SK-N-MC (cell line): ENCODE measurements at regions not wholly inside any gene's neighbourhood (a gene's known extent, or its start where the extent isn't known, plus 50 kb on each side); places are given as distances from the start of the nearest gene placed in this dataset.

Experiments
- EZH2 ChIP-seq: fragments of 200-600 bp; sonication (generic); IDR thresholded peaks from one replicate; pipeline ENCODE4 v1.6.1; 2017; ENCODE audit warnings: antibody characterized with exemption
- POLR2AphosphoS5 ChIP-seq: IDR thresholded peaks from 2 replicates; pipeline ENCODE4 v1.6.1; 2012; ENCODE audit warnings: mild to moderate bottlenecking, low read depth, low read length, borderline replicate concordance

DNA sequence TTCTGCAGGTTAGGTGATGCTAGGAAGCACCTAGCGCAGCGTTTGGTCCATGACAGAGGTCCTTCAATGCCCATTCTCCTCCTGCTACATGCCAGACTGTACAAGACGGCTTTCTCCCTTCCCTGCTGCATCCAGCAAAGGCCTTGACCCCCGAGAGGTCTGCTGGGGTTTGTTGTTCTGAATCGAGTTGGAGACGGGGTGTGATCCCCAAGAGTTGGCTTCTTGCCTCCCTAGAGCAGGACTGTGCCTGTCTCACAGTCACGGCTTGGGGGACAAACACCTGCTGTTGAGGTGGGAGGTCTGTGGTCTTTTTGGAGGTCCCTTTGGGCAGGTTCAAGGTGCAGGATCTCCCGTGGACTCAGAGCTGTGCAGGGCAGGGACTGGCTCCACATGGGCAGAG lies 352.3 kb upstream of the B3GAT1 start:
- TF ChIP-seq POLR2AphosphoS5, result no peak
- TF ChIP-seq EZH2, result no peak
